Adrenal gland (tissue), 9 donors: ENCODE measurements at regions not wholly inside any gene's neighbourhood (a gene's known extent, or its start where the extent isn't known, plus 50 kb on each side); places are given as distances from the start of the nearest gene placed in this dataset.
A peak's percentile ranks its signal among the peaks of the same experiment; 100 is the strongest.

Experiments
- DNase-seq, 7 donors: peaks; one replicate each; pipeline ENCODE4 v3.0.0-alpha.2; 2019 to 2020
- H3K27ac ChIP-seq, 5 donors: fragments of 200-600 bp; sonication (generic) in 4 of 5; 1 replicate in 3 of 5; 2 replicates in 2 of 5; pipeline versions ENCODE4 v1.5.1 to v1.8.0; 2016 to 2020; ENCODE audit warnings: mild to moderate bottlenecking in 1 of 5
- H3K27me3 ChIP-seq: fragments of 200-600 bp; 2 replicates; pipeline ENCODE4 v1.8.0; 2021
- H3K36me3 ChIP-seq, 2 donors: fragments of 200-600 bp; replicated peaks in 1 of 2; 1 replicate in 1 of 2; 2 replicates in 1 of 2; pipeline versions ENCODE4 v1.5.1 to v1.8.0; 2018 to 2022
- H3K4me1 ChIP-seq, 2 donors: fragments of 200-600 bp; replicated peaks in 1 of 2; 1 replicate in 1 of 2; 2 replicates in 1 of 2; pipeline versions ENCODE4 v1.5.1 to v1.8.0; 2018 to 2021
- H3K4me3 ChIP-seq, 4 donors: fragments of 200-600 bp; sonication (generic) in 3 of 4; one replicate each; pipeline ENCODE4 v1.5.1; 2016 to 2018
- H3K9me3 ChIP-seq, 3 donors: fragments of 200-600 bp; sonication (generic) in 1 of 3; replicated peaks in 1 of 3; 1 replicate in 2 of 3; 2 replicates in 1 of 3; pipeline versions ENCODE4 v1.5.1 to v1.8.0; 2016 to 2021
- POLR2A ChIP-seq, 2 donors: fragments of 450-650 bp; IDR thresholded peaks; one replicate each; pipeline ENCODE4 v1.6.1; 2017; ENCODE audit warnings: antibody characterized with exemption in 2 of 2, mild to moderate bottlenecking in 2 of 2, moderate library complexity in 1 of 2
- WGBS, 4 donors: extraction: QIAGEN DNeasy Blood & Tissue Kit in 2 of 4; methylation state at CpG; one replicate each; pipeline versions ENCODE4 v1.1.5 to v1.1.7; 2013 to 2017; 5-methylcytosine and 5-hydroxymethylcytosine counted together
- intact Hi-C, 2 donors: fragments of 100-400 bp; cut with DNase I; formaldehyde crosslinking; loops; one replicate each; pipeline versions ENCODE4 v1.14.1 to v1.15.0; 2022 to 2023
- TF ChIP-seq, protein P1 (sequence below), 6 experiments: fragments of 450-650 bp in 4 of 6; fragments of 200-600 bp in 2 of 6; sonication (generic) in 1 of 6; IDR thresholded peaks; 1 replicate in 5 of 6; 2 replicates in 1 of 6; pipeline versions ENCODE4 v1.5.1 to v1.8.0; 2016 to 2021; ENCODE audit warnings: antibody characterized with exemption in 6 of 6, mild to moderate bottlenecking in 2 of 6, moderate library complexity in 1 of 6
- donor health status: healthy with polysubstance abuse.
- donor health status: Bipolar disorder and iron deficiency.
- donor health status: DM: yes; HTN: yes; CAD: no.
- donor health status: DM: no; HTN: no; CAD: no.
- donor health status: DM: no; HTN: no; CAD: no.

DNA sequence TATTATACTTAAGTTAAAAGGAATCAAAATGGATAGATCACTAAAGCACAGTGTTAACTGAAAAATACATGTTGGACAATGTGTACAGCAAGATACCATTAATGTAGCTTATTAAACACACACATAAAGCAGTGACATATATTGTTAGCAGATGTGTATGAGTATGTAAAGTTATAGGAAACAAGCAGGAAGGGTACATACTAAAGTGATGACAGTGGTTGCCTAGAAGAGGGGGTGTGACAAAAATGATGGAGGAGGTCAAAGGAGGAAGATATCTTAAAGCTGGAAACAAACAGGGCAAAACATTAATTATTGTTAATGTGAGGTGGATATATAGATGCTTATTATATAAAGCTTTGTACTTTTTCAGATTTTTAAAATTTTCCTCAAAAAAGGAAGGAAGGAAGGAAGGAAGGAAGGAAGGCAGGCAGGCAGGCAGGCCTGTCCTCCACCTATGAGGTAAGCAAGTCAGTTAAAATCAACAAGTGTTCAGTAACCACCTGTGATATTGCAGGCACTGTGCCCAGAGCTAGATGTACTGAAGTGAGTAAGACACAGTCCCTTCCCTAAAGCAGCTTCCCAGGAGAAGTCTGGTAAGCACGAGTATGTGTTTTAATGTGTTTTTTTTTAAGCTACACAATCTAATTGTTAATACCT is 252.9 kb upstream of the NR5A2 start:
- H3K4me3 ChIP-seq, result no peak overlapping the region
- no peaks in the 10 kb centered on the region for H3K9me3 ChIP-seq
- no peaks in the 10 kb centered on the region for H3K4me1 ChIP-seq
- no peaks in the 10 kb centered on the region for H3K36me3 ChIP-seq
- no peak overlapping the region for H3K27ac ChIP-seq
- TF ChIP-seq POLR2A (IDR thresholded peaks at IDR 0.05), result no peak
- TF ChIP-seq, protein P1, sequence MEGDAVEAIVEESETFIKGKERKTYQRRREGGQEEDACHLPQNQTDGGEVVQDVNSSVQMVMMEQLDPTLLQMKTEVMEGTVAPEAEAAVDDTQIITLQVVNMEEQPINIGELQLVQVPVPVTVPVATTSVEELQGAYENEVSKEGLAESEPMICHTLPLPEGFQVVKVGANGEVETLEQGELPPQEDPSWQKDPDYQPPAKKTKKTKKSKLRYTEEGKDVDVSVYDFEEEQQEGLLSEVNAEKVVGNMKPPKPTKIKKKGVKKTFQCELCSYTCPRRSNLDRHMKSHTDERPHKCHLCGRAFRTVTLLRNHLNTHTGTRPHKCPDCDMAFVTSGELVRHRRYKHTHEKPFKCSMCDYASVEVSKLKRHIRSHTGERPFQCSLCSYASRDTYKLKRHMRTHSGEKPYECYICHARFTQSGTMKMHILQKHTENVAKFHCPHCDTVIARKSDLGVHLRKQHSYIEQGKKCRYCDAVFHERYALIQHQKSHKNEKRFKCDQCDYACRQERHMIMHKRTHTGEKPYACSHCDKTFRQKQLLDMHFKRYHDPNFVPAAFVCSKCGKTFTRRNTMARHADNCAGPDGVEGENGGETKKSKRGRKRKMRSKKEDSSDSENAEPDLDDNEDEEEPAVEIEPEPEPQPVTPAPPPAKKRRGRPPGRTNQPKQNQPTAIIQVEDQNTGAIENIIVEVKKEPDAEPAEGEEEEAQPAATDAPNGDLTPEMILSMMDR (IDR thresholded peaks at IDR 0.05), result no peak
- 36 to 62% (median 56%) methylated on average over 1 of the region's 1 CpG for WGBS, 4 donors
- peak in 1 of 7 donors; percentile 61 for DNase-seq
- H3K27me3 ChIP-seq, result no peaks in the 10 kb centered on the region
- intact Hi-C loops, result no loop called here

DNA sequence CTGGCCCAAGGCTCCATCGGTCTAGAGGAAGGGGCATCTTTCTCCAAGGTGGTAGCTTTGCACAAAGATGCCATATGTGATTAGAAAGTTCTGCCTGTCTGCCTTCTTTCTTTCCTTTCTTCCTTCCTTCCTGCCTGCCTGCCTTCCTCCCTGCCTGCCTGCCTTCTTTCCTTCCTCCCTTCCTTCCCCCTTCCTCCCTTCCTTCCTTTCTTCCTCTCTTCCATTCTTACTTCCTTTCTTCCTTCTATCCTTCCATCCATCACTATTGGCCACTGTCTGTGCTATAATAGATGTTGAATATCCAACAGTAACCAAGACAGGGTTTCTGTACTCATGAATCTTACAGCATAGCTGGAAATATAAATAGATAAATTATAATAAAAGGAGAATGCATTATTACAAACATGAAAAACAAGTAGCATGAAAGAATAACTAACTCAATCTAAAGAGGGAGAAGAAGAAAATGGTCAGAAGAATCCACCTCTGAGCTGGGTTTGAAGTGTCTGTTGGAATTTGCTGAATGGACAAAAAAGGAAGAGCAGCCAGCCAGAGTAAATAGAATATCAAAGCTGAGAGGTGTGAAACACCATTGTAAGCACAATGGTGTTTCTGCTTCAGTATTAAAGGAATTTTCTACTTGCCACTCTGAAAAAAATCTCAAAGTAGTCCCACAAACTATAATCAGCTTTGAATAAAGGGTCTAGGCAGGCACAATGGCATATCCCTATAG is 250.6 kb upstream of the NR5A2 start:
- H3K36me3 ChIP-seq, result no peaks in the 10 kb centered on the region
- no peaks in the 10 kb centered on the region for H3K9me3 ChIP-seq
- 92 to 95% (median 93%) methylated on average over 1 of the region's 1 CpG for WGBS, 4 donors
- H3K4me3 ChIP-seq, result no peak overlapping the region
- no peaks in the 10 kb centered on the region for H3K4me1 ChIP-seq
- TF ChIP-seq POLR2A (IDR thresholded peaks at IDR 0.05), result no peak
- TF ChIP-seq, protein P1 (IDR thresholded peaks at IDR 0.05), result no peak
- no peak for DNase-seq
- intact Hi-C loops, result no loop called here
- no peaks in the 10 kb centered on the region for H3K27me3 ChIP-seq
- no peak overlapping the region for H3K27ac ChIP-seq

DNA sequence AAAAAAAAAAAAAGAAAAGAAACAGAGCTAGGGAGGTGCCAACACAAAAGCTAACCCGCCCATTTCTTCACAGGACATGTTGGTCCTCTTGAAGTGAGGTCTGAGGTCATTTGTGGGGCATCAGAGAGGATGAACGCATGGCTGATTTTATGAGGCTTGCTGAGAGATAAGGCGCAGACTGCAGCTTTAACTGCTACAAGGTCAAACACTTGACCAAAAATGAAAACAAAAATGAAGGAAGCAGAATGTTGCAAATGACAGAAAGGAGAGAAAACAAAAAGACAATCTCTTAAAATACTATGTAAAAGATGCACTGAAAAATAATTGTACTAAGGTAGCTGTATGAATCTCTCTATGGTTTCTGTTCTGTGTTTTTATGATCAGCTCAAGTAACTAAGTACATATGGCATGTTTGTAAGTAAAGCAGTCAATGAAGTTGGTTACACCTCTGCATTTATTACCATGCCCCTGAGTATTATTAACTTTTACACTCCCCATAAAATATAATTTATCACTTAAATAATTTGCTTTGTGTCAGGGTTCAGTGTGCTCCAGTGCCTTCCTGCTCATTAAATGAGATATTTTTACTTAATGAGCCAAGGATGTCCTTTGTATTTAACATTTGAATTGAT is 249.1 kb upstream of the NR5A2 start:
- Histone ChIP-seq H3K4me1 (no peaks in the 10 kb centered on the region), H3K4me3 (no peak overlapping the region), H3K27me3 (no peaks in the 10 kb centered on the region), H3K36me3 (no peaks in the 10 kb centered on the region), H3K9me3 (no peaks in the 10 kb centered on the region), H3K27ac (no peak overlapping the region)
- DNase-seq, result peak in 1 of 7 donors; percentile 4
- 29 to 40% (median 32%) methylated on average over 3 of the region's 3 CpGs for WGBS, 4 donors
- TF ChIP-seq, protein P1 (IDR thresholded peaks at IDR 0.05), result no peak
- intact Hi-C loops, result no loop called here

DNA sequence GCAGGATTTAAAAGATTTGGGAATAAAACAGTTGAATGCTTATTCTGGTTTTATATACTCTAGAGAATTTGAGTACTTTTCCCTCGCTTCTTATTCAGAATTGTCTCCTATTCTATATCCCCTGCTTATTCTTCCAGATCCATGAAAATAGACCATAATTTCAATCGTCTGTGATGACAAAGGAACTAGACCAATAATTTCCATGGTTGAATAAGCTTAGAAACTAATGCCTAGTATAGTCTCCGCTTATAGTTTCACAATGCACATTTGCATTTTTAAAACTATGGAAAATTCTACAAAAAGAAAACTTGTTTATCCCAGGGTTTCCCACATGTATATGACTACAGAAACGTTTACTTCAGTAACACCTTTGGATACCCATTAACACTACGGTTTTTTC is 247.4 kb upstream of the NR5A2 start:
- intact Hi-C loops, result no loop called here
- no peak for DNase-seq
- Histone ChIP-seq H3K4me1 (no peaks in the 10 kb centered on the region), H3K27ac (no peak overlapping the region), H3K9me3 (no peaks in the 10 kb centered on the region), H3K4me3 (no peak overlapping the region), H3K36me3 (no peaks in the 10 kb centered on the region), H3K27me3 (no peaks in the 10 kb centered on the region)
- 74 to 88% (median 86%) methylated on average over 5 of the region's 5 CpGs for WGBS, 4 donors
- no peak for TF ChIP-seq POLR2A (IDR thresholded peaks at IDR 0.05)
- TF ChIP-seq, protein P1 (IDR thresholded peaks at IDR 0.05), result no peak
